Activated CD4-positive, alpha-beta T cell treated with anti-CD3 and anti-CD28 coated beads, Interleukin-2, amount 50 U/mL, for 16 hours (primary cell): ENCODE measurements at regions not wholly inside any gene's neighbourhood (a gene's known extent, or its start where the extent isn't known, plus 50 kb on each side); places are given as distances from the start of the nearest gene placed in this dataset.
"Not testable (repeated sequence)": the region's sequence is repeated elsewhere in the genome, so short reads cannot be mapped to it uniquely, and the experiment has no call there.

Source experiments
- DNase-seq: peaks from one replicate; pipeline ENCODE4 v3.0.0-alpha.2; 2020

GRCh38 chr4:100340512-100341485 is 150.5 kb upstream of the DDIT4L start:
- no peak for DNase-seq

- DNase-seq = no peak
These were observed 149.6 kb upstream of the DDIT4L start for GRCh38 chr4:100339870-100340269.

- DNase-seq = not testable (repeated sequence)
These were observed 143.2 kb upstream of the DDIT4L start for GRCh38 chr4:100333491-100333890.

GRCh38 chr4:100317032-100317864 is 127.0 kb upstream of the DDIT4L start:
- no peak for DNase-seq

GRCh38 chr4:100314057-100314456 is 123.8 kb upstream of the DDIT4L start:
- DNase-seq = no peak

DNA sequence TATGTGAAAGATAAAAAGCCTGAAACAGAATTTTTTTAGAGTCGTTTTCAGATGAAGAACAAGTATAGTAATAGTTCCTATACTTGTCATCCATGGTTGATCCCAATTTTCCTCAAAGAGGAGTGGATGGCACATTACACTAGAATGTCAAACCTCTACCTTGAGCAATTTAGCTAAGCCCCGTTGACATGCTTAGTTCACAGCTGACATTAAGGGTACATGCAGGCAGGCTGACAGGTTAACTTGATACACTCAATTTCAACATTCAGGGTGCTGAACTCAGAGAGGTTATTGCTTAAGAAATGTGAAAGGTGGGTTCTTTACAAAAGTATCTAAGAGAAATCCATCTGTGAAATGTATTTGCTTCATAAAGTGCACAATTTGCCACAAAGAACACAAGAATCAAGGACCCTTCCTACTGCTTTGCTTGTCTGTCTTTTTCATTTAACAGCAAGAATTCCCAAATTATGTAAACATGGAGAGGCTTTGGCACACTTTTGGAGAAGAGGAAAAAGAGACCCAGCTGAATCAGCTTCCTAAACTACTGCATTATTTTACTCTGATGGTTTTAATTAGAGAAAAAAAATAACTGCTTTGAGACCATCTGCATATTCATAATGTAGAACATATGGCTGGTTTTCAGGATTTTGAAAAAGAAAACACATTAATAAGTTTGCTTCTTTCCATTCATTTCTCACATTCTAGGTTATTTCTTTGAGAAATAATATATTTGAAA is 122.5 kb upstream of the DDIT4L start:
- DNase-seq = no peak

GRCh38 chr4:100311181-100311580 is 120.9 kb upstream of the DDIT4L start:
- no peak for DNase-seq

DNA sequence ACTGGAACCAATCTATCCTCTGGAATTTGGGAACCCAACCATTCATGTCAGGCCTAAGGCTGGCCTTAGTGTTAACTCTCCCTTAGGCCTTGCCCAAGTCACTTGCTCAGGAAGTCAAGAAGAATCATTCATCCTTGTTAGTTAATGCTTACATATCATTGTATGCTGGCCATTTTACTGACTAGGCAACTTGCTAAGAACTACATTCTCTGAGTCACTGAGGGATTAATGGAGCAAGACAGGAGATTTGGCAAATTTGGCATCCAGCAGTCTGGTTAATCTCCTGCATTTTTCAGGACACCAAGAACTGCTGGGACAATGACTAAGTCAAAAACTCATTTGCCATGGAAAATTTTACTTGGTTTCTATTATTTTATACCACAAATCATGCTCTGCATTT is 115.8 kb upstream of the DDIT4L start:
- no peak for DNase-seq

DNA sequence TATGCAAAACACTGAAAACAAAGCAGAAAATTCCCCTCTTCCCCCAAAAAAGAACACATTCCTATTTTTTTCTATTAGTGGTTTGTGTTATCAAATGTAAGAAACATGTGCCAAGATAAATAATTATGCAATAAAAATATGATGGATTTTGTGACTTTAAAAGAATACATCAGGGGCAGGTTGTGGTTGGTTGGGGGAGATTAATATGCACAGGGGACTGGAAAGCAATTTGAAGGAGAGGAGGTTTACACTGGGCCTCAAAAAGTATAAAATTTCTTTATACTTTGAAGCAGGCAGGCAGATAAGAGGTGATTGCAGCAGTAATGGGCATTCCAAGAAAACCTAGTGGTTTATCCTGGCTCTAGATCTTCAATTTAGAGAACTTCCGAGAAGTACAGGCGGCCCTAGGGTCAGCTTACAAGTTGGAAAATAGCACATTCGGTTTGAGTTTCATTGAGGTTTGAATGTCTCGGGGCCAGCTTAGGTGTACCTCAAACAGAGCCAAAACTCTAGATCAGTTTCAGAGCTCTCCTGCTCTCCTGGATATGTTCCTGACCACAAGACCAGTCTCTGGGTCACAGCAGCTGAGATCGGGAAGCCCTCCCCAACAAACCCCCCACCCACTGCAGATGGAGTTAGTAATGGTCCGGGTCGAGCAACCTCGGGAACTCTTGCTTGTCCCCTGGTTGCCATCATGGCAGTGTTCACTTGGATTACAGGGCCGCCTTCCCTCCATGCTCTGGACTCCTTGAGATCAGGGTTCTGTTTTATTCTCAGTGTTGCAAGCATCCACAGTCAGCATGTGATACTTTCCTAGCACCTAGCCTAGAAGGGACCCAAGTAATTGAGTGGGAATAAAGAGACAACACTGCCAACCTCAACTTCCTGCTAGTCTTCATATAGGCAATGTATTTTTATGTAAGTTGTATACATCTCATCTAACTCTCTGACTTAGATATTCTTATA is 112.1 kb upstream of the DDIT4L start:
- no peak for DNase-seq

DNA sequence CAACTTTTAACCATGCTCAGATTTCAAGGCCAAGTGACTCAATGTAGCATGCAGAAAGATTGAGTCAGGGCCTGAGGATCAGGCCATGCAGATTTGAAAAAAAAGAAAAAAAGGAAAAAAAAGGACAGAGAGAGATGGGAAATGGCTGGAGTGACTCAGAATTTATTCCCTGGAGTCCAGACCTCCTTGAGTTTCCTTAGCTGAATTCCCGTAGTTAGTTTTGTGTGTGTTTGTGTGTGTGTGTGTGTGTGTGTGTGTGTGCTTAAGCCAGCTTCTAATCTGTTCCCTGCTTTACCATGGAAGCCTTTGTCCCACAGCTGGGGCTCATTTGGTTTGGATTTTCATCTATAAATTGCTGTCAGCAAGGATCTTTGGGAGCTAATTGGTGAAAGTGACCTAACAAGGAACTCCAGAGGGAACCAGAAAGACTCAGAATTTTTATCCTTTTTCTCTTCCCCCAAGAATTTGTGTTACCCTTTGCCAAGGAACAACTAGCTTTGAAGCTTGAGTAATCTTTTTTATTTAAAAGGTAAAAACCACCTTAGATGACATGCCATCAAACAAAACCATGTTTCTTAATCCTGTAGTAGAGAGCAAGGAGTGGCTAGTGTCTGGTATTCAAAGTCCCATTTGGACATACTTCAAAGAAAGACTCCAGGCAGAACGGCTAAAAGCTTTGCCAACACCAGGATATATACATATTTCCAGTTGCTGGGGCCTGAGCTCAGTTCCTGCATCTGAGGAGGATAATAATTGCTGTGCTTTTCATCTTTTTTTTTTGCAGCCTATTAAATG is 109.0 kb upstream of the DDIT4L start:
- no peak for DNase-seq

DNA sequence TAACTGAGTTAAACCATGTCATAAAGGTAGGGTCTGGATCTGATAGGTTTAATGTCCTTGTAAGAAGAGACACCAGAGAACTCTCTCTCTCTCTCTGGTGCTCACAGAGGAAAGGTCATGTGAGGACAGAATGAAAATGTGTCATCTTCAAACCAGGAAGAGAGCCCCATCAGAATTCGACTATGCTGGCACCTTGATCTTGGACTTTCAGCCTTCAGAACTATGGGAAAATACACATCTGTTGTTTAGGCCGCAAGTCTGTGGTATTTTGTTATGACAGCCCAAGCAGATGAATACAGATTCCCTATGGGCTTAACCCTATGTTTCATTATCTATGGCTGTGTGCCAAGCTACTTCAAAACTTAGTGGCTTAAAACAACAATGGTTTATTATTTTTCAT is 105.5 kb upstream of the DDIT4L start:
- DNase-seq = no peak

GRCh38 chr4:100294356-100294755 is 104.1 kb upstream of the DDIT4L start:
- DNase-seq = no peak

GRCh38 chr4:100290585-100290984 is 100.3 kb upstream of the DDIT4L start:
- no peak for DNase-seq

GRCh38 chr4:100289946-100290345 is 99.7 kb upstream of the DDIT4L start:
- DNase-seq = no peak

DNA sequence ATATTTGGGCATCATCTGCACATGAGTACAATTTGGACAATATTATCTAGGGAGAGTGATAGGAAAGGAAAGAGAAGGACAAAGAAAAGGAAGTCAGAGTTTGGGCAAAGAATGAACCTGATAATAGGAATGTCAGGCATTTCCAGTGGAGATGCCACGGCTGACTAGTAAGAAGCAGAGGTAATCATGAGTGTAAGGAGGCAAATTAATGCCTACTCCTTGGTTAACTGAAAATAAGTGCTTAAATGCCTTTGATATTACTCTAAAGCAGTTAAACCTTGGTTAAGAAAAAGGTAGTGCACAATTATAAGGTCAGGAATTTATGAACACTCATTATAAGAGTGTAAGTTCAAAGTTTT is 99.2 kb upstream of the DDIT4L start:
- no peak for DNase-seq

- DNase-seq = no peak
These were observed 98.7 kb upstream of the DDIT4L start for GRCh38 chr4:100288811-100289529.

DNA sequence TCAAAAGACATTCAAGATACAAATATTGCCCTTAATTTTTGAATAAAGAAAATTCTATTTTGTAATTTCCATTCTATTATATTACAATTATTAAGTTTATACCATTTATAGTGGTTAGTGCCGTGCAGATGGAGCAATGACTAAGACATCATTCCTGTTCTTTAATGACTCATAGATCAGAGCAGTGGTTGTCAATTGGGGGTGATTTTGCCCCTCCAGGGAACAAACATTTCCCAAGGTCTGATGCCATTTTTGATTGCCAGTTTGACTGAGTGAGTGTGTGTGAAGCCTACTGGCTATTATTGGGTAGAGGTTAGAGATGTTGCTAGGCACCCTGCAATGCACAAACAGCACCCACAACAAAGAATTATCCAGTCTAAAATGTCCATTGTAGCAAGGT is 97.9 kb upstream of the DDIT4L start:
- DNase-seq = no peak

- no peak for DNase-seq
These were observed 97.3 kb upstream of the DDIT4L start for GRCh38 chr4:100287534-100287933.

DNA sequence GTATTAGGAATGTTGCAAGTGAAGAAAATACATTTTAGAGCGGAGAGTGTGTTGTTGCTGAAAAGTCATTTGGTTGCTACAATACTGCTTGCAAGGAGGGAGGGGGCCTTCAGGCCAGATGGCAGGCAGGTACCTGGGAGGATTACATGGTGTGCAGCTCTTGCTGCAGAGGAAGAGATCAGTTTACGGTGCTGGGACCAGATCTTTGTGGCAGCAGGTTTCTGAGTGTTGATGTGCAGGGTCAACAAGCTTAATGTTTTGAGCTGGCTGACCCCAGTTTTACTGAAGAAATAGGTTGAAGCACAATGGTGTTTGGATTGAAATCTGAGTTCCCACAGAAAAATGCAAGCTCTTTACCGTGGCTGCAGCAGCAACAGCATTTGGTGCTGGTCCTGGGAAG is 96.4 kb upstream of the DDIT4L start:
- no peak for DNase-seq

GRCh38 chr4:100285121-100285520 is 94.9 kb upstream of the DDIT4L start:
- DNase-seq = no peak
